GM21717 (cell line): ENCODE measurements at regions not wholly inside any gene's neighbourhood (a gene's known extent, or its start where the extent isn't known, plus 50 kb on each side); places are given as distances from the start of the nearest gene placed in this dataset.

Experiments
- ATAC-seq: cut with Tn5 transposase; IDR thresholded peaks from one replicate; pipeline ENCODE4 v1.9.1; 2021; ENCODE audit warnings: mild to moderate bottlenecking, moderate library complexity; ENCODE audit not compliant: unreplicated experiment

GRCh38 chr3:180529778-180530177 lies 72.2 kb upstream of the TTC14 start:
- no peak for ATAC-seq

GRCh38 chr3:180530276-180530675 lies 71.7 kb upstream of the TTC14 start:
- ATAC-seq, result no peak

DNA sequence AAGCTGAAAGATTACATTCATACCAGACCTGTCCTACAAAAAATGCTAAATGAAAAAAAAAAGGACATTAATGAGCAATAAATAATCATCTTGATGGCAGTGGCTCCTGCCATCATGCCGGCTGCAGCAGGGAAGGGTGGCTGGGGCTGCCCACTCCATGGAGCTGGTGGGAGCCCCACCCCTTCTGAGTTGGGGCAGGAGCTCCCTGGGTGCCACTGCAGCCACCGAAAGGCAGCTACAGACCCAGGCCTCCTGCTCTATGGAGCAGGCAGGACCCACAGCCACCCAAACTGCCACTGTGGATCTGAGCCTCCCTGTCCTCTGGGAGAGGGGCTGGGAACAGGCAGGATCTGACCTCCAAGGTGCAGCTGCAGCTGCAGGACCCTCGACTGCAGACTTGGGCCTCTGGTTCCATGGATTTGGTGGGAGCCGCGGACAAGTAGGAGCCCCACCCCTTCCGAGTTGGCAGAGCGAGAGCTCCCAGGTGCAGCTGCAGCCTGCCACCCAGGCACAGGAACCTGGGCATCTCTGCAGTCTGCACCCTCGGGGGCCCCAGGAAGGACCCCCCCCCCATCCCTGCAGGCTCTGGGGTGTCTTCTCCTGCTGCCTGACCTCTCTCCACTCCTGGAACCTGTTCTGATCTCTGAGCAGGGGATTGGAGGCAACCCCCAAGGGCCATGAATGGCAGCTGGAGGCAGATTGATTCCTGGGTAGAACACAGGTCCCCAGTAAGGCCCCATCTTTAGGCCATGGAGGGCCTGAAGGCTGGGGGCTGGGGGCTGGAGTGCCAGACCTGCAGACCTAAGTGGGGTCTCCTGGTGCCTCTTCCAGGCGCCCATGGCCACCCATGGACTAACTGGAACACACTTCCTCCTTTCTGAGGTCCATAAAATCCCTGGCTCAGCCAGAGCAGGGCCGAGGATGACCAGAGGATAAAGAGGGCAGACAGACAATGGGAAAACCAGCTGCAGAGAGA lies 70.4 kb upstream of the TTC14 start:
- no peak for ATAC-seq

DNA sequence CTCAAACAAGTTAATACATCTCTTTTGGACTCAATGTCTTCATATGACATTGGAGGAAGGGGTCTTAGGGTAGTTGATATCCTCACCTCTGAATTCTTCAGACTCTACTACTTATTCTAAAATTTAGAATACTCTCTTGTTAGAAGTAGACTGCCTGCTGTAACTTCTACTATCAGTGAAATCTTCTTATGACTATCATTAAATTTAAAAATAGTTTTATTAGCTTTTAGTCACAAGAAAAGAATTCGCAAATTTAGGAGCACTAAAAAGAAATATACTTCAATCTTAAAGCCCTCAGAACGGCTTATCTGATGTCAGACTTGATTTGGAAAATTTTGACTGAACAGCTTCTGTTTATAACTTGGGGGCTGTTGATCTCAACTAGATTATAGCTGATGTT lies 67.1 kb upstream of the TTC14 start:
- no peak for ATAC-seq

DNA sequence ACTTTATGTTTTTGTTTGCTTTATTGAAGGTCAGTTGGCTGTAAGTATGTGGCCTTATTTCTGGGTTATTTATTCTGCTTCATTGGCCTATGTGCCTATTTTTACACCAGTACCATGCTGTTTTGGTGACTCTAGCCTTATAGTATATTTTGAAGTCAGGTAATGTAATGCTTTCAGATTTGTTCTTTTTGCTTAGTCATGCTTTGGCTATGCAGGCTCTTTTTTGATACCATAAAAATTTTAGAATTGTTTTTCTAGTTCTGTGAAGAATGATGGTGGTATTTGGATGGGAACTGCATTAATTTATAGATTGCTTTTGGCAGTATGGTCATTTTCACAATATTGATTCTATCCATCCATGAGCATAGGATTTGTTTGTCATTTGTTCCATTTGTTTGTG lies 63.5 kb upstream of the TTC14 start:
- no peak for ATAC-seq

DNA sequence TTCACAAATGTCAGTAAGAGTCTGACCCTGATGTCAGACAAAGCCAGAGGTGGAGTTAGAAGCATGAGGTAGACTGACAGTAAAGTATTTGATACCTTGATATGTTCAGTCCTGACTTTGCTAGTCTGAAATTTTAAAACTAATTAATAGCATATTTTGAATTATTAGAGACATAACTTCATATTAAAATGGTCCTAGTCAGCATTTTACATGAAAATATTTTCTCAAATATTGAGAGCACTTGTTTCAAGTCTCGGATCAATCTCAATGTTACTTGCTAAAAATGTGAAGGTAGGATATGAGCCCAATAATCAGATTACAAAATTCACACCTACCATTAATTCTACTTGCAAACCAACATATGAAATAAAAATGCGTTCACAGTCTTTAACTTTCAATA lies 58.1 kb upstream of the TTC14 start:
- no peak for ATAC-seq

- no peak for ATAC-seq
Observed at GRCh38 chr3:180546863-180547262, 55.1 kb upstream of the TTC14 start.

GRCh38 chr3:180548050-180548449 lies 53.9 kb upstream of the TTC14 start:
- no peak for ATAC-seq
